ENCODE measurements at regions not wholly inside any gene's neighbourhood (a gene's known extent, or its start where the extent isn't known, plus 50 kb on each side); places are given as distances from the start of the nearest gene placed in this dataset.
"Not testable (repeated sequence)": the region's sequence is repeated elsewhere in the genome, so short reads cannot be mapped to it uniquely, and the experiment has no call there.

- intact Hi-C loops (cut with DNase I), result no loop called here
- Histone ChIP-seq H3K27ac (replicated peaks in 1 of 4) (no peak overlapping the region), H3K36me3 (no peaks in the 10 kb centered on the region), H3K4me3 (no peak overlapping the region), H3K27me3 (peaks cover 0 to 22% (median 0%) of the 10 kb centered on the region in 4 donors), H3K4me1 (no peaks in the 10 kb centered on the region), H3K9me3 (no peaks in the 10 kb centered on the region)
- DNase-seq (ENCODE audit: extremely low spot score), result no peak
- WGBS, result 81% methylated on average over 3 of the region's 4 CpGs
- no peak for TF ChIP-seq POLR2A (IDR thresholded peaks at IDR 0.05; ENCODE audit: low read depth)
Observed at GRCh38 chr20:22728146-22728745, 143.9 kb upstream of the FOXA2 start.

DNA sequence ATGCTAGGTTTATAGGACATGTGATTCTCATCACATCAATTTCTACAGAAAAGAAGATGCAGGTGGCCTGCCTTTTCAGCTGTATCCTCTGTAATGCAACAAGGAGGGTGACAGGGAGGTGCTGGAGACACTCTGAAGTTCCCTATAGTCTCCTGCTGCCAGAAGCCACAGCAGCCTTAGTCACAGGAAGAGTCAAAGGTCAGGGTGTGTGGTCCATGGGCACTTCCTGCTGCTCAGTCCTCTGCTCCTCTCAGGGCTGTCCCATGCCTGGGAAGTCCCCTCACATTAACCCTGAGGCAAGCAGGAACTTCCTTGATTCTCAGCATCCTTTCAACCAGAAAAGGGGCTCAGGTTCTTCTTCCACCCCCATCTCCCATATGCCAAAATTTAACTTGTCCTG, 144.8 kb upstream of the FOXA2 start:
- no peak overlapping the region for H3K27ac ChIP-seq (replicated peaks in 1 of 4)
- no peaks in the 10 kb centered on the region for H3K4me1 ChIP-seq
- no peak overlapping the region for H3K4me3 ChIP-seq
- TF ChIP-seq EP300 (IDR thresholded peaks at IDR 0.05), result no peak
- no peaks in the 10 kb centered on the region for H3K9me3 ChIP-seq
- H3K27me3 ChIP-seq, result peaks cover 0 to 22% (median 0%) of the 10 kb centered on the region in 4 donors
- no peaks in the 10 kb centered on the region for H3K36me3 ChIP-seq
- intact Hi-C loops (cut with DNase I), result no loop called here
- DNase-seq (ENCODE audit: extremely low spot score), result no peak

DNA sequence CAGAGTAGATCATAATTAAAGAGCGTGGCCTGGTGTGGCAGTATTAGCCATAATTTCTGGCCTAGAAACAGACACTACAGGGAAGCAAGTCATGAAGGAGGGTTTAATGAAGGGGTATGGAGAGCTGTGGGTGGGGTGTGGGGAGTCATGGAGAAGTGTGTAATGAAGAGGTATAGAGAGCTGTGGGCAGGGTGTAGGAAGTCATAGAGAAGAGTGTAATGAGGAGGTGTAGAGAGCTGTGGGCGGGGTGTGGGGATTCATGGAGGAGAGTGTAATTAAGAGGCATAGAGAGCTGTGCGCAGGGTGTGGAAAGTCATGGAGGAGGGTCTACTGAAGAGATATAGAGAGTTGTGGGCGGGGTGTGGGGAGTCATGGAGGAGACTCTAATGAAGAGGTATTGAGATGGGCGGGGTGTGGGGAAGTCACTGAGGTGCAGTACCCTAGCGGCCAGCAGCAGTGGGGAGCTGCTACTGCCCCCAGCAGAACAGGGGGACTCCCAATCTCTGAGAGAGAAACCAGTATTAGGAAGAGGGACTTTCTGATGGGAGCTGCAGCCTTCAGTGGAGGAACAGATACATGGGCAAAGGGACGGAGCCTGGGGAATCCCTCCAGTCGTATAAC, 145.4 kb upstream of the FOXA2 start:
- Histone ChIP-seq H3K27ac (replicated peaks in 1 of 4) (no peak overlapping the region), H3K36me3 (no peaks in the 10 kb centered on the region), H3K4me3 (no peak overlapping the region), H3K9me3 (no peaks in the 10 kb centered on the region), H3K27me3 (peaks cover 0 to 24% (median 0%) of the 10 kb centered on the region in 4 donors), H3K4me1 (no peaks in the 10 kb centered on the region)
- intact Hi-C loops (cut with DNase I), result no loop called here
- WGBS, result 92% methylated on average over 8 of the region's 8 CpGs
- DNase-seq (ENCODE audit: extremely low spot score), result no peak
- TF ChIP-seq POLR2A (IDR thresholded peaks at IDR 0.05; ENCODE audit: low read depth) (no peak), POLR2AphosphoS5 (IDR thresholded peaks at IDR 0.05) (no peak), EP300 (IDR thresholded peaks at IDR 0.05) (no peak)
- TF ChIP-seq, protein P1, sequence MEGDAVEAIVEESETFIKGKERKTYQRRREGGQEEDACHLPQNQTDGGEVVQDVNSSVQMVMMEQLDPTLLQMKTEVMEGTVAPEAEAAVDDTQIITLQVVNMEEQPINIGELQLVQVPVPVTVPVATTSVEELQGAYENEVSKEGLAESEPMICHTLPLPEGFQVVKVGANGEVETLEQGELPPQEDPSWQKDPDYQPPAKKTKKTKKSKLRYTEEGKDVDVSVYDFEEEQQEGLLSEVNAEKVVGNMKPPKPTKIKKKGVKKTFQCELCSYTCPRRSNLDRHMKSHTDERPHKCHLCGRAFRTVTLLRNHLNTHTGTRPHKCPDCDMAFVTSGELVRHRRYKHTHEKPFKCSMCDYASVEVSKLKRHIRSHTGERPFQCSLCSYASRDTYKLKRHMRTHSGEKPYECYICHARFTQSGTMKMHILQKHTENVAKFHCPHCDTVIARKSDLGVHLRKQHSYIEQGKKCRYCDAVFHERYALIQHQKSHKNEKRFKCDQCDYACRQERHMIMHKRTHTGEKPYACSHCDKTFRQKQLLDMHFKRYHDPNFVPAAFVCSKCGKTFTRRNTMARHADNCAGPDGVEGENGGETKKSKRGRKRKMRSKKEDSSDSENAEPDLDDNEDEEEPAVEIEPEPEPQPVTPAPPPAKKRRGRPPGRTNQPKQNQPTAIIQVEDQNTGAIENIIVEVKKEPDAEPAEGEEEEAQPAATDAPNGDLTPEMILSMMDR (IDR thresholded peaks at IDR 0.05), result no peak

- no peaks in the 10 kb centered on the region for H3K4me1 ChIP-seq
- no peak for TF ChIP-seq POLR2A (IDR thresholded peaks at IDR 0.05; ENCODE audit: low read depth)
- no peak for TF ChIP-seq POLR2AphosphoS5 (IDR thresholded peaks at IDR 0.05)
- TF ChIP-seq, protein P1 (IDR thresholded peaks at IDR 0.05), result no peak
- TF ChIP-seq EP300 (IDR thresholded peaks at IDR 0.05), result no peak
- intact Hi-C loops (cut with DNase I), result no loop called here
- no peak for DNase-seq (ENCODE audit: extremely low spot score)
- H3K9me3 ChIP-seq, result no peaks in the 10 kb centered on the region
- WGBS, result 95% methylated on average over 4 of the region's 4 CpGs
- no peak overlapping the region for H3K4me3 ChIP-seq
- H3K27ac ChIP-seq (replicated peaks in 1 of 4), result no peak overlapping the region
- H3K27me3 ChIP-seq, result peaks cover 0 to 27% (median 0%) of the 10 kb centered on the region in 4 donors
- H3K36me3 ChIP-seq, result no peaks in the 10 kb centered on the region
Observed at GRCh38 chr20:22732751-22733150, 148.4 kb upstream of the FOXA2 start.

DNA sequence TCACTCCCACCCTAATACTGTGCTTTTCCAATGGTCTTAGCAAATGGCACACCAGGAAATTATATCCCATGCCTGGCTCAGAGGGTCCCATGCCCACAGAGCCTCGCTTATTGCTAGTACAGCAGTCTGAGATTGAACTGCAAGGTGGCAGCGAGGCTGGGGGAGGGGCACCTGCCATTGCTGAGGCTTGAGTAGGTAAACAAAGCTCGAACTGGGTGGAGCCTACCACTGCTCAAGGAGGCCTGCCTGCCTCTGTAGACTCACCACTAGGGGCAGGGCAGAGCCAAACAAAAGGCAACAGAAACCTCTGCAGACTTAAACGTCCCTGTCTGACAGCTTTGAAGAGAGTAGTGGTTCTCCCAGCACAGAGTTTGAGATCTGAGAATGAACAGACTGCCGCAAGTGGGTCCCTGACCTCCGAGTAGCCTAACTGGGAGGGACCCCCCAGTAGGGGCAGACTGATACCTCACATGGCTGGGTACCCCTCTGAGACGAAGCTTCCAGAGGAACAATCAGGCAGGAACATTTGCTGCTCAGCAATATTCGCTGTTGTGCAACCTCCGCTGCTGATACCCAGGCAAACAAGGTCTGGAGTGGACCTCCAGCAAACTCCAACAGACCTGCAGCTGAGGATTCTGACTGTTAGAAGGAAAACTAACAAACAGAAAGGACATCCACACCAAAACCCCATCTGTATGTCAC, 150.7 kb upstream of the FOXA2 start:
- H3K36me3 ChIP-seq; intact Hi-C loops (cut with DNase I); H3K27ac ChIP-seq (replicated peaks in 1 of 4); H3K4me1 ChIP-seq; H3K9me3 ChIP-seq; H3K4me3 ChIP-seq: not testable (repeated sequence)
- DNase-seq (ENCODE audit: extremely low spot score), result peak; percentile 72
- peaks cover 0 to 11% (median 0%) of the 10 kb centered on the region in 4 donors for H3K27me3 ChIP-seq
- 89% methylated on average over 6 of the region's 9 CpGs for WGBS

GRCh38 chr20:22740829-22741228, 156.5 kb upstream of the FOXA2 start:
- Histone ChIP-seq H3K27me3 (no peaks in the 10 kb centered on the region), H3K4me3 (no peak overlapping the region), H3K36me3 (no peaks in the 10 kb centered on the region), H3K27ac (replicated peaks in 1 of 4) (no peak overlapping the region), H3K9me3 (no peaks in the 10 kb centered on the region), H3K4me1 (peaks cover 0 to 9% (median 8%) of the 10 kb centered on the region in 4 donors)
- WGBS, result 89% methylated on average over 2 of the region's 2 CpGs
- no peak for DNase-seq (ENCODE audit: extremely low spot score)
- TF ChIP-seq, protein P1 (IDR thresholded peaks at IDR 0.05), result no peak
- no peak for TF ChIP-seq POLR2AphosphoS5 (IDR thresholded peaks at IDR 0.05)
- TF ChIP-seq EP300 (IDR thresholded peaks at IDR 0.05), result no peak
- no peak for TF ChIP-seq POLR2A (IDR thresholded peaks at IDR 0.05; ENCODE audit: low read depth)
- intact Hi-C loops (cut with DNase I), result no loop called here
